ENCODE measurements at regions not wholly inside any gene's neighbourhood (a gene's known extent, or its start where the extent isn't known, plus 50 kb on each side); places are given as distances from the start of the nearest gene placed in this dataset.

- DNase-seq: peak; percentile 9
These were observed 347.2 kb upstream of the CD180 start for GRCh38 chr5:67543720-67544270.

GRCh38 chr5:67542479-67542878, 345.9 kb upstream of the CD180 start:
- DNase-seq: no peak

- no peak for DNase-seq
These were observed 345.3 kb upstream of the CD180 start for GRCh38 chr5:67541875-67542274.

DNA sequence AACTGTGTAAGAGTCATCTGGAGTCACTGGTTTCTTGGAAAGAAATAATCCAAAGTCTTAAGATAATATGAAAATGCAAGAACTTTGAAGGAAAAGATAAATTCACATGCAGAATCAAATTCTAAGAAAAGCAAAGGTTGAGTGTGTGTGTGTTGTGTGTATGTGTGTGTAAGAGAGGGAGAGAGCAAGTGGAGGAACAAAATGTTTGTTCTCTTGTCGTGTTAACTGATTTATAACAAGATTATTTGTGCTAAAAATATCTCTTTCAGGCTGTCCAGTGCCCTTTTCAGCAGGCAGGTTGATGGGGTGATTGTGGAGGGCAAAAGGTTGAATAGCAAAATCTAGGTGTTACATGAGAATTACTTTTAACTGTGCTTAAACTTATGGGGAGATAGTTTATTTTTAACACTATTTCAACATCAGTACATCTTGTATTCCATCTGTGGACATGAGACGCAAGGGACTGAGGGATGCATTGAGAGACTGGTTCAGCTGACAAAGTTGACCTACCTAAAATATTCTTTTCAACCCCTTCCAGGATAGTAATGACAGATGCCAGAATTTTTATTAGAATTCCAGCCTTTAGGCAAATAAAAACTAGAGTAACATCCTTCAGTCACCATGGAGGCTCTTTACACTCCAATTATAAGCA, 342.4 kb upstream of the CD180 start:
- DNase-seq: no peak

- no peak for DNase-seq
These were observed 341.0 kb upstream of the CD180 start for GRCh38 chr5:67537439-67538148.

GRCh38 chr5:67536866-67537265, 340.3 kb upstream of the CD180 start:
- no peak for DNase-seq

DNA sequence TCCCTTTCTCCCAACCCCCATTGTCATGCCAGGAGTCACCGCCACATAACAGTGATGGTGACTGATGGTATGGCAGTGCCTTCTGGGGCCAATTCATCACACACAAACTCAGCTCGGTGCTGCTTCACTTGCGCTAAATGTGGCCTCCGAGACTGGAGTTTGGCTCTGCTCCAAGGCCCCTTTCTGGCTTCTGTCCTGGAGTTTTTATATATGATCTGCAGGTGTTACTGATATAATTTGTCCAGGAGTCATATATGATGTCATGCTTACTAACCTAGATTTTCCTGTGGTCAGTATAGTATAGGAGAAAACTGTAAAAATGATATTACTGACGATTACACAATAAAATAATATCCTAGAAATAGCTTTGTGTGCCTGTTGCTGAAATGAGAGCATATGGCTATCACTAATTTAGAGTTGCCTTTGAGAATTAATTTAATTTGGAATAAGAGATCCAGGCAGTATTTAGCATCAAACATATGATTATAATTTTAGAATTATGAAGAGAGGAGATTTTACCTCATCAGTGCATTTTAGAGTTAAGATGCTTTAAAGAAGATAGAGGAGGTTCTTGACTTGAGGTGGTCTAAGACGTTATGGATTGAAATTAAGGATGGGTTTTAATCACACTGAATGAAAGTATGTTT, 334.1 kb upstream of the CD180 start:
- no peak for DNase-seq

DNA sequence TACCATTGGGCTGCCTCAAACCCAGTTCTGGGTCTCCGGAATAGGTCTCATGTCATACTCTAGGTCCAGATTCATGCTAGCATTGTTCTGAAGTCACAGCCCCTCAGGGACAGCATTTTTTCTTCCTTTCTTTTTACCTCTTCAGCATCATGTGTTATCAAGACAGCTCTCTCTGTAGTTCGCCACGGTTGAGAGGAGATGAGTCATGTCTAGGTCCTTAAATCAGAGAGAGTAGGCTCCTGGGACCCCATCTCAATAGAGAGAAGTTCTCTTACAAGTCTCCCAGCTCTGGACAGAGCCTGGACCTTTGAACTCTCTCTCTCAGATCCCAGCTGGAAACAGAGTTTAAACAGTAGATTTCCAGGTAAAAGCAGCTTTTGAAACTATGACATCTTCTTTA, 332.4 kb upstream of the CD180 start:
- no peak for DNase-seq

GRCh38 chr5:67526793-67527192, 330.2 kb upstream of the CD180 start:
- no peak for DNase-seq

DNA sequence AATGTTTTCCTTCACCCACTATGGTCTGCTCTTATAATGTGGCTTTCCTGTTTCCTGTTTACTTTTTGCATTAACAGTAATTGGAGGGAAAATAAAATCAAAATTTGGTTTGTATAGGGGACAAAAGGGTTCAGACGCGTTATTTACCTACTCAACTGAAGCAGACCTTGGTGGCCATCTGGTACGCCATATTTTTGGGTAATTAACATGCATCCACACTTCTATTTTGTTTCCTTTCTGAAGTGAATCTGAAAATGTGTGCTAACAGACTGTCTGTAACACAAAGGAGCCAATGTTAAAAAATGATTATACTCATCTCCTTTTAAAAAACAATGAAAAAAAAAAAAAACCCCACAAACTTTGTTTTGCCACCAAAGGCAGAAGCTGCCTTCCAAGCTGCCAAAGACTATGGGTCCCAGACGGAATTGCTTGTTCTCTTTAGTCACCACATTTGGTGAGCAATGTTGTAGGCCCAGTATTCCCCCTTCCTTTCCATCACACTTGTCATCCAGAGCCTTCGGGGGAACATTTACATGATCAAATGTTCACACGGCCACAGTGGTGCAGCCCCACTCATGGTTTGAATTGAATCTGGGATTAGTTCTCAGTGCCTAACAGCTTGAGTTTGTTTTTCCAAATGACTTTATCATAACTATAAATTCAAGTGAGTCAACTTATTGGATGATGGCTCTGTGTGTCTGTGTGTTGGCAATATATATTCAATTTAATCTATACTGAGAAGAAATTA, 323.7 kb upstream of the CD180 start:
- DNase-seq: no peak

GRCh38 chr5:67518227-67518626, 321.6 kb upstream of the CD180 start:
- no peak for DNase-seq

- peak; percentile 50 for DNase-seq
These were observed 320.5 kb upstream of the CD180 start for GRCh38 chr5:67516948-67517565.

DNA sequence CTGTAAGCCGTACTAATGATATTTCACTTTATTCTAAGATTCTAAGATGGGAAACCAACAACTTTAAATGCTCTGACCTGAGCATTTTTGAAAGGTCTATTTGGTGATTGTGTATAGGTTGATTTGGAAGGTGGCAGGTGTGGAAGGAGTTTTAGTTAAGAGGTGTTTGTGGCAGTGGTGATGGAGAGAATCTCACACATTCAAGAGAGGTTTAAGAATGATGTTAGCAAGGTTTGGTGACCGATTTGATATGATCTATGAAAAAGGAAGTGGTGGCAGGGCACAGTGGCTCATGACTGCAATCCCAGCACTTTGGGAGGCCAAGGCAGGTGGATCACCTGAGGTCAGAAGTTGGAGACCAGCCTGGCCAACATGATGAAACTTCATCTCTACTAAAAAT, 319.2 kb upstream of the CD180 start:
- DNase-seq: no peak

- DNase-seq: no peak
These were observed 318.6 kb upstream of the CD180 start for GRCh38 chr5:67515020-67515689.

GRCh38 chr5:67512758-67513157, 316.2 kb upstream of the CD180 start:
- DNase-seq: no peak

- DNase-seq: no peak
These were observed 315.3 kb upstream of the CD180 start for GRCh38 chr5:67511911-67512310.

GRCh38 chr5:67510204-67510603, 313.6 kb upstream of the CD180 start:
- no peak for DNase-seq

DNA sequence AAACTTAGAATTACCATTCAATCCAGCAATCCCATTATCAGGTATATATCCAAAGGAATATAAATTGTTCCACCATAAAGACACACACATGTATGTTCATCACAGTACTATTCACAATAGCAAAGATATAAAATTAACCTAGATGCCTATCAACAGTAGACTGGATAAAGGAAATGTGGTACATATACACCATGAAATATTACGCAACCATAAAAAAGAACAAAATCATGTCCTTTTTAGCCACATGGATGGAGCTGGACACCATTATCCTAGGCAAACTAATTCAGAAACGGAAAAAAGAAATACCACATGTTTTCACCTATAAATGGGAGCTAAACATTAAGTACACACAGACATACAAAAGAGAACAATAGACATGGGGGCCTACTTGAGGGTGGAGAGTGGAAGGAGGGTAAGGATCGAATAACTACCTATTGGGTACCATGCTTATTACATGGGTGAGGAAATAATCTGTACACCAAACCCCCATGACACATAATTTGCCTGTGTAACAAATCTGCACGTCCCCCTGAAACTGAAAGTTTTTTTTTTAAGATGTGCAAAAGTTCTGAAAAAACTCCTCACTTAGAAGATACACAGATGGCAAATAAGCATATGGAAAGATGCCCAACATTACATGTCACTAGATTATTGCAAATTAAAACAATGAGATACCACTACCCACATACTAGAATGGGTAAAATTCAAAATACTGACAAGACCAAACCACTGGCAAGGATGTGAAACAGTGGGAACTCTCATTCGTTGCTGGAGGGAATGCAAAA, 313.0 kb upstream of the CD180 start:
- DNase-seq: no peak

DNA sequence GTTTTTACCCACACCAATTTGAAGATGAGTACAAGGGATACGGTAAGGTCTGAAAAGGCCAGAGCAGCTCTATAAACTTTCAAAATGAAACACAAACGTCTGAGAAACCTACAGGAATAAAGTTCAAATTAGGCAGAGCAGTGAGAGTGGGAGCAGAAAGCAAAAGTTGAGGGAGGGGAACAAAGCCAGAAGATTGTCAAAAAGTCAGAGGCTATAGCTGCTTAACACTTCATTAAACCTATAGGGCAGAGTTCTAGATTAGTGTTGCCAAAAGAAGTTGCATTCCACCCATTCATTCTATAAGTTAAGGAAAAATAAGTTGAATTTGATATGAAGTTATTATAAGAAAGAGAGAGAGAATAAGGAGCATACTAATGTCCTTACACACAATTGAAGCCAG, 309.6 kb upstream of the CD180 start:
- DNase-seq: no peak

DNA sequence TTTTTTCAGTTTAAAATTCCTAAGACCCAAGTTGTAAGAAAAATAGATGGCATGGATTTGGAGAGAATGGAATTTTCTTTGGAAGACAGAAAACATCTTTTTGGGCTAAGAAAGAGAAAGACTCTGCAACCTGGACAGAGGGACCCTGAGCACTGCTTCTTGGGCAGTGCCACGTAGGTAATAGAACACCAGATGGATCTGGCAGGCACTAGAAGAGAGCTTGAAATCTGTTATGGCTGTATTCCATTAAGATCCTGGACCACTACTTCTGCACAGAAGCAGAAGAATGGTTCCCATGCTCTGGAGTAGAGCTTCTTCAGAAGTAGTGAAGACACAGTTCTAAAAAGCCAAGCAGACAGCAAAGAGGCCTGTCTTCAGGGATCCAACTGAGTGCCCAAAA, 306.4 kb upstream of the CD180 start:
- no peak for DNase-seq

GRCh38 chr5:67496051-67496450, 299.5 kb upstream of the CD180 start:
- DNase-seq: no peak
